Stimulated activated CD4-positive, alpha-beta T cell treated with anti-CD3 and anti-CD28 coated beads, TNF-alpha, amount 100 ng/mL, for 4 hours (primary cell): ENCODE measurements at regions not wholly inside any gene's neighbourhood (a gene's known extent, or its start where the extent isn't known, plus 50 kb on each side); places are given as distances from the start of the nearest gene placed in this dataset.
"Not testable (repeated sequence)": the region's sequence is repeated elsewhere in the genome, so short reads cannot be mapped to it uniquely, and the experiment has no call there.

ENCODE experiments used
- DNase-seq, 3 experiments: peaks; one replicate each; pipeline ENCODE4 v3.0.0-alpha.2; 2020; ENCODE audit warnings: low read depth in 3 of 3

- DNase-seq: no peak
These were observed 371.2 kb downstream of the SH2D1A start for GRCh38 chrX:124717537-124717936.

GRCh38 chrX:124719060-124719459, 372.7 kb downstream of the SH2D1A start:
- DNase-seq: no peak

GRCh38 chrX:124720532-124720931, 374.2 kb downstream of the SH2D1A start:
- DNase-seq: no peak

GRCh38 chrX:124725502-124725901, 379.1 kb downstream of the SH2D1A start:
- DNase-seq: no peak

- no peak for DNase-seq
These were observed 379.9 kb downstream of the SH2D1A start for GRCh38 chrX:124726292-124726691.

GRCh38 chrX:124726881-124727280, 380.5 kb downstream of the SH2D1A start:
- no peak for DNase-seq

GRCh38 chrX:124736553-124737270, 390.3 kb downstream of the SH2D1A start:
- peak; percentile 1 to 22 (median 17) for DNase-seq

GRCh38 chrX:124737771-124738170, 391.4 kb downstream of the SH2D1A start:
- no peak for DNase-seq

- DNase-seq: no peak
These were observed 400.9 kb downstream of the SH2D1A start for GRCh38 chrX:124747295-124747694.

GRCh38 chrX:124764354-124764753, 418.0 kb downstream of the SH2D1A start:
- no peak for DNase-seq

GRCh38 chrX:124769166-124769565, 422.8 kb downstream of the SH2D1A start:
- no peak for DNase-seq

- DNase-seq: no peak
These were observed 424.9 kb downstream of the SH2D1A start for GRCh38 chrX:124771292-124771691.

- DNase-seq: not testable (repeated sequence)
These were observed 441.9 kb downstream of the SH2D1A start for GRCh38 chrX:124788253-124788652.

GRCh38 chrX:124789874-124790273, 443.5 kb downstream of the SH2D1A start:
- DNase-seq: not testable (repeated sequence)

- DNase-seq: no peak
These were observed 445.2 kb downstream of the SH2D1A start for GRCh38 chrX:124791492-124792095.

GRCh38 chrX:124796989-124797388, 450.6 kb downstream of the SH2D1A start:
- no peak for DNase-seq

GRCh38 chrX:124804962-124805361, 458.6 kb downstream of the SH2D1A start:
- DNase-seq: no peak

- DNase-seq: no peak
These were observed 459.1 kb downstream of the SH2D1A start for GRCh38 chrX:124805486-124805885.

- DNase-seq: no peak
These were observed 467.7 kb downstream of the SH2D1A start for GRCh38 chrX:124814106-124814505.

- no peak for DNase-seq
These were observed 471.7 kb downstream of the SH2D1A start for GRCh38 chrX:124818033-124818432.

- DNase-seq: no peak
These were observed 472.4 kb downstream of the SH2D1A start for GRCh38 chrX:124818764-124819163.

GRCh38 chrX:124820738-124821137, 474.4 kb downstream of the SH2D1A start:
- no peak for DNase-seq

- no peak for DNase-seq
These were observed 481.0 kb downstream of the SH2D1A start for GRCh38 chrX:124827258-124827845.
